ENCODE measurements at regions not wholly inside any gene's neighbourhood (a gene's known extent, or its start where the extent isn't known, plus 50 kb on each side); places are given as distances from the start of the nearest gene placed in this dataset.
A peak's percentile ranks its signal among the peaks of the same experiment; 100 is the strongest.

DNA sequence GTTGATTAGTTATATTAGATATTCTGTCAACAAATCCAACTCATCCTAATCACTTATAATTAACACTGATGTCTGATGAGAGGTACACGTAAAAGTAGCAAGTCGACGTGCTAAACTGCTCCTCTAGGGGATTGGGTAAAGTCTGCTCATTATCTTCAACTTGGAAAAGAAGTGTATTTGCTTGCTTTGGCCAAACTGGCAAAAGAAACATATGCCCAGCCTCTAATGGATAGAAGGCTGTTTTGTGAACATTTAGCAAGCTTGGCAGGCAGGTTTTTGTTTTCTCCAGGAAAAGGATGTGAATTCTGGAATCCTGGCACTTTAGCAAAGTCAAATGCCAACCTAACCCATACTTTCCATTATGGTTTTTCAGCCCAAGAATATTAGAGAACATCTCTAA is 264.8 kb downstream of the TBL1XR1 start:
- no peak for DNase-seq (ENCODE audit: low read depth)

DNA sequence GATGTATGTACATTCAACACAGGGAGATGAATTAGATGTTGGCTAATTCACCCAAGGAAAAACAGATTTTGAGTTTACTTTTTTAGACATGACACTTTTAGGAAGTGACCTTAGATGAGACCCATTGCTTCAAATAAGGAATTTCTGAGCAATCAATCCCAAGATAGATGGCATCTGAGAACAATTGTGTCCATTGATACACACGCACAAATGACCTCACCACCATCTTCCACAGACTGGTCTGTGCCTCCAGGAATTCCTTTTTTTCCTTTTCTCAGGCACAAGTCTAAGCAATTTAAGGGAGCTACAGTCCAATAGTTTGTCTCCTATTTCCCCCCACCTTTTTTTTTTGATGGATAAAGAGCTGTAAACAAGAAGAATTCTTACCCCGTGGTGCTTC is 265.3 kb downstream of the TBL1XR1 start:
- no peak for DNase-seq (ENCODE audit: low read depth)

GRCh38 chr3:176930942-176931341 is 266.3 kb downstream of the TBL1XR1 start:
- no peak for DNase-seq (ENCODE audit: low read depth)

GRCh38 chr3:176928582-176928931 is 268.7 kb downstream of the TBL1XR1 start:
- DNase-seq (ENCODE audit: low read depth): no peak

GRCh38 chr3:176927706-176928581 is 269.3 kb downstream of the TBL1XR1 start:
- DNase-seq (ENCODE audit: low read depth): no peak

DNA sequence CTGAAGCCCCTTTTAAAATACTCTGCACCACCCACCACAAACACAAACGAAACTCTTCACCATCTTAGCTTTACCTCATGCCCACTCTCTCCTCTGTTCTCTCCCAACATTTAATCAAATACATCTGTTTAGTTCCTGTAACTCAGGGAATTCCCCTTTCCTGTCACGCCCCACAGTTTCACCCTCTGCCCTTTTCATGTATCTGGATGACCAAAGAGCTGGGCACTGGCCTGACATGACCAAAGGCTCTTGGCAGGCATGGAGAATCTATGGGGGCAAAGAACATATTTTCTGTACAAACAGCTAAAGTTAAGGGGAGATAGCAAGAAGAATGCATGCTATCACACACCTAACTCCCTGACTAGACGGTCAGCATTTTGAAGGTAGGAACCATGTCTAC is 270.0 kb downstream of the TBL1XR1 start:
- DNase-seq (ENCODE audit: low read depth): peak; percentile 25

GRCh38 chr3:176926688-176927087 is 270.6 kb downstream of the TBL1XR1 start:
- DNase-seq (ENCODE audit: low read depth): no peak

DNA sequence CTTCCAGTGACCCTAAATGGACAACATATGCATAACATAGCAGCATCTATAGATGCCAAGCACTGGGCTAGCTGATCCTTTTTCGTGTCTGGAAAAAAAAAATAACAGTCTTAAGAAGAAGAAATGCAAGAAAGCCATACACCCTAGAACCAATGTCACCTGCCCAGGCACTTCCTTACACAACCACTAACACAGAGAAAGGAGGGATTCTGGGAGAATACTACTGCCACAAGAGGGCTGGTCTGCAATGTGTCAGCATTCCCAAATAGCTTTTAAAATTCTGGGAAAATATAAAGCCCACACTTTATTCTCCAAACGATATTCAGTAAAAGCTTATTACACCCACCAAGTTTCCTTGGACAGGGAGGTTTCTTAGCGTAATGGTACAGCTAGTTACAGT is 271.2 kb downstream of the TBL1XR1 start:
- DNase-seq (ENCODE audit: low read depth): no peak

- DNase-seq (ENCODE audit: low read depth): no peak
These were observed 276.5 kb downstream of the TBL1XR1 start for GRCh38 chr3:176920766-176921160.

DNA sequence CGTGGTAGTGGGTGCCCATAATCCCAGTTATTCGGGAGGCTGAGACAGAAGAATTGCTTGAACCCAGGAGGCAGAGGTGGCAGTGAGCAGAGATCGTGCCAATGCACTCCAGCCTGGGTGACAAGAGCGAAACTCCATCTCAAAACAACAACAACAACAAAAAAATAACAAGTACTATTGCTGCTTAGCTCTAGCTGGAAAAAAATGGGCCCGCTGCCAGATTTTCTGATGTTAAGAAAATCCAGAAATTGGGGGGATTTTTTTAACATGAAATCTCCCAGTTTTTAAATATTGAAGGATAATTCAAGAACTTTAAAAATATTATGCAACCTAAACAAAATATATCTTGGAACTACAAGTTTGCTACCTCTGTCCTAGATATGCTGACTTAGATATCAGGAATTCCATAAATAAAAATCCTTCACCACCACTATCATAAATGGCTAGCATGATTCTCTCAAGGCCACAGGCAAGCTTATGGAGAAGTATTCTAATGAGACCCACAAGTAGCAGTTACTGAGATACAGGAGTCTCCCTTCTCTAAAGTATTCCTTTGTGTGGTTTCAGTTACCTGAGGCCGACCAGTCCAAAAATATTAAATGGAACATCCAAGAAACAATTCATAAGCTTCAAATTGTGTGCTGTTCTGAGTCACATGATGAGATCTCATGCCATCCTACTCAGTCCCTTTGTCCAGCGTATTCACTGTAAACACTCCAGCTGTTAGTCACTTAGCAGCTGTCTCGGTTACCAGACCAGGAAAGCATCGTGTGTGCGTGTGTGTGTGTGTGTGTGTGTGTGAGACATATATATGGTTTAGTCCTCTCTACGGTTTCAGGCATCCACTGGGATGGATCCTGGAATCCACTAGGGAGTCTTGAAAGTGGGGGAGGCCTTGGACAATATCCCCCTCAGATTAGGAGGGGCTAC is 277.2 kb downstream of the TBL1XR1 start:
- peak; percentile 57 for DNase-seq (ENCODE audit: low read depth)

DNA sequence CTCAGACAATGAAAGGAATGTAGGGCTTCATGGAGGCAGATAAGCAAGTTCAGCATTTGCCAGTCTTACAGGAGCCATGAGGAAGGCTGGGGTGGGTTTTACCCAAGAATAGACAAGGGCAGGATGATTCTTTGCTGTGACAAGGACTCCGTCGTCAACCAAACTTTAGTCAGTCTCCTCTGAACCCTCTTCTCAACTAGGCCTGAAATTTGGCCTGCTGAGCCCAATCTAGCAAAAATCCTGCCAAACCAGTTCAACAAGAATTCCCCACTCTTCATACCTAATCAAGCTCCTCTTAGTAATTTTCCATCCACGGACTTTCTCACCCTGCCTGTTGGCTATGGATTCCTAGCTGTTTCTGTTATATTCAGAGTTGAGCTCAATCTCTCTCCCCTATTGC is 280.5 kb downstream of the TBL1XR1 start:
- DNase-seq (ENCODE audit: low read depth): no peak

GRCh38 chr3:176914764-176915163 is 282.5 kb downstream of the TBL1XR1 start:
- no peak for DNase-seq (ENCODE audit: low read depth)

- no peak for DNase-seq (ENCODE audit: low read depth)
These were observed 285.7 kb downstream of the TBL1XR1 start for GRCh38 chr3:176911579-176911978.

- DNase-seq (ENCODE audit: low read depth): no peak
These were observed 288.2 kb downstream of the TBL1XR1 start for GRCh38 chr3:176909044-176909443.

GRCh38 chr3:176906046-176906905 is 291.0 kb downstream of the TBL1XR1 start:
- peak; percentile 65 for DNase-seq (ENCODE audit: low read depth)

- no peak for DNase-seq (ENCODE audit: low read depth)
These were observed 292.0 kb downstream of the TBL1XR1 start for GRCh38 chr3:176905331-176905730.

GRCh38 chr3:176904506-176904905 is 292.8 kb downstream of the TBL1XR1 start:
- no peak for DNase-seq (ENCODE audit: low read depth)

DNA sequence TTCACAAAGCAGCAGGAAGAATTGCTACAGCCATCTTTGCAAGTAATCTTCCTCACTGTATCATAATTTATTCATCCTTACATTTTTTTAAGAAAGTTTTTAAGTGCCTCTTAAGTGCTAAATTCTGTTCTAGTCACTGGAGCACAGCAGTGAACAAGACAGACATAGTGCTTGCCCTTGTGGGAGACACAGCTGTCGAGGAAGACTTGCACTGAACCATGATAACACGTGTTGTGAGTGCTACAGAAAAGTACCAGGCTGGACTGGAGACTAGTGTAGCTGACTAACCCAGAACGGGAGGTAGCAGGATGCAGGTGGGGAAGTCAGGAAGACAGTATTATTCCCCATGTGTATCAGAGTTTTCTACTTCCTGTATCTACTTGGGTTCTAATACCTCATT is 300.6 kb downstream of the TBL1XR1 start:
- no peak for DNase-seq (ENCODE audit: low read depth)

- no peak for DNase-seq (ENCODE audit: low read depth)
These were observed 301.1 kb downstream of the TBL1XR1 start for GRCh38 chr3:176896165-176896564.

DNA sequence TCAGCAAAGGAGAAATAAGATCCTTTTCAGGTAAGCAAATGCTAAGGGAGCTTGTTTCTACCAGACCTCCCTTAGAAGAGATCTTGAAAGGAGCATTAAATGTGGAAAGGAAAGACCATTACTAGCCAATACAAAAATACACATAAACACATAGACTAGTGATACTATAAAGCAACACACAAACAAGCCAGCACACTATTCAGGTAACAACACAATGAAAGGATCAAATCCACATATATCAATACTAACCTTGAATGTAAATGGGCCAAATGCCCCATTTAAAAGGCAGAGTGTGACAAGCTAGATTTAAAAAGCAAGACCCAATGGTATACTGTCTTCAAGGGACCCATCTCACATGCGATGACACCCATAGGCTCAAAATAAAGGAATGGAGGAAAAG is 317.6 kb downstream of the TBL1XR1 start:
- no peak for DNase-seq (ENCODE audit: low read depth)

- no peak for DNase-seq (ENCODE audit: low read depth)
These were observed 324.0 kb downstream of the TBL1XR1 start for GRCh38 chr3:176873261-176873660.

GRCh38 chr3:176872771-176873209 is 324.5 kb downstream of the TBL1XR1 start:
- peak; percentile 38 for DNase-seq (ENCODE audit: low read depth)
